HG03103 (cell line): ENCODE measurements at regions not wholly inside any gene's neighbourhood (a gene's known extent, or its start where the extent isn't known, plus 50 kb on each side); places are given as distances from the start of the nearest gene placed in this dataset.
"Not testable (repeated sequence)": the region's sequence is repeated elsewhere in the genome, so short reads cannot be mapped to it uniquely, and the experiment has no call there.

Experiments
- ATAC-seq: cut with Tn5 transposase; IDR thresholded peaks from one replicate; pipeline ENCODE4 v1.9.1; 2021; ENCODE audit warnings: low read depth; ENCODE audit not compliant: unreplicated experiment

DNA sequence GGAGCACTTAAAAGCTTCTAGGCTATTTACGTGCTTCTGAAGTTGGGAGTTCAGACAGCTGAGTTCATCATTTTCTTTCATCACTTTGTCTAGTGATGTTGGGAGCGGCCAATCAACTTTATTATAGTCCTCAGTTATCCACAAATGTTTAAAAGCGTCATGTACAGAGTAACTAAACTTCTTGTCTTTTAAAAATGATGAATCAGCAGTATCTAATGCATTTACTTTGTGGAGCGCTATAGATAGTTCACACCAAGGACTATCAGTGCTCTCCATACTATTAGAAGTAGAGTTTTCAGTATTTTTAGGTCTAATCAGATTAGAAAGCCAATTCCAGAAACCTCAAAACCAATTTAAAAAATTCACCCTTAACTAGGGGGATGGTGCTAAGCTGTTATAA lies 778.7 kb upstream of the PRMT6 start:
- no peak for ATAC-seq

DNA sequence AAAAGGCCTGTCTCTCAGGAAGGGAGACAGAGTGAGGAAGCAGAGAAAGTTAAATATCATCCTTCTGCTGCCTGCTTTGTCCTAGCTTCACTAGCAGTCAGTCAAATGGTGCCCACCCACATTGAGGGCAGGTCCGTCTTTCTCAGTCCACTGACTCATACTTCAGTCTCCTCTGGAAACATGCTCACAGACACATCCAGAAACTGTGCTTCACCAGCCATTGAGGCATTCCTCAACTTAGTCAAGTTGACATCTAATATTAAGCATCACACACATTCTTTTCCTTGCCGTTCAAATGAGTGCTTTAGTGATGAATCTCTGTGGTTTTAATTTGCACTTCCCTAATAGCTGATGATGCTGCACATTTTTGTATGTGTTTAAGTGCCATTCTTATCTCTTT lies 777.8 kb upstream of the PRMT6 start:
- no peak for ATAC-seq

DNA sequence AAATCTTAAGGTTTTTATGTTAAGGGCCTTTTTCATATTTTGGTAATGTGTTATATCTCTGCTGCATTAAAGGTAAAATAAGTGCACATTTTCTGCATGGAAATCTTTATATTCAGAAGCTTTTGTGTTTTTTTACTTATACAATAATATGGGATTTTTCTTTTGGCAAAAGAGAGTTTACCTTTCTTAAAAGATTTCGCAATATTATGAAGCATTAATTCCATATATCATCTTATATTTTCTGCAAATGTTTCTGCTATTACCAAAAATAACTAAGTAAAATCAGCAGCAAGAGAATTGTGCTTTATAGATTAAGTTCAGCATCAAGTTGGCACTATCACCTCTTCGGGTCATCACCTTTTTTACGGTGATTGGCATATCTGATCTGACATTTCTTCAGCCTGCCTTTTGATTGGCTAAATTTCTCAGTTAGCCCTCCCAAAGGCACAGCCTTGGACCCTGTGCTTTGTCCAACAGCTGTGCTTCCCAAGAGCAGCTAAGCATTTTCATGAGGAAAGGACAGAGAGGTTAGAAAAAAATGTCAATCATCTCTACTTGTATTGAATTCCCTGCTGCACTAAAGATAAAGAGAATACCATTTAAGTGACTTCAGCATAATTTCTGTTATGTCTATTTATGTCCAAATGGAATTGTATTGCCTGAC lies 767.1 kb upstream of the PRMT6 start:
- no peak for ATAC-seq

DNA sequence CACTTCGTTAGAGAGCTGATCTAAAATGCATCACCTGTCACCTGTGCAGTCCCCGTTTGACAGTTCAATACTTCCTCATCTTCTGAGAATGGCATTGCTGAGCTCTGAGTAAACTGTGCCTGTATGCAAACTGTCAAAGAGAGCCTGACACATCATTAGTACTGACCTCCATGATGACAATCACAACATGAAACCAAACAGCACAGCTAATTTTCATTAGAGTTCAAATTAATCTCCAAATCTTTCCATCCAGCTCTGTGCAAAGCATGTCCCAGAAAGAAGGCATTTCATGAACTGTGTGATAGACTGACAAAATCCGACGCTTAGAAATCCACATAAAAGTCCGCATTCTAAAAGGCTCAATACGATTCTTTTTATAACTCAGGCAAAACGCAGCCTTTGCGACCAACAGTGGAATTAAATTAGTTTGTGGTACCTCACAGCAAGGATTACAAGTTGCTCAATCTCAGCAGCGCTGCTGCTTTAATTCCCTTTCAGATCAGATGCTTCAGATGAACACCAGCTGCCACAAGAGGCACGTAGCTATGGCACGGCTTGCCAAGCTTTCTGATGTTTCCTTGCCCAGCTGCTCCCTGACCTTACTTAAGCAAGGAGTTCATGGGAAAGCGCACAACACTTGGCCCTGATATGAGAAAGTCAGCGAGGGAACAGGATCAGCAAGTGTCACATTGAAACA lies 765.5 kb upstream of the PRMT6 start:
- no peak for ATAC-seq

DNA sequence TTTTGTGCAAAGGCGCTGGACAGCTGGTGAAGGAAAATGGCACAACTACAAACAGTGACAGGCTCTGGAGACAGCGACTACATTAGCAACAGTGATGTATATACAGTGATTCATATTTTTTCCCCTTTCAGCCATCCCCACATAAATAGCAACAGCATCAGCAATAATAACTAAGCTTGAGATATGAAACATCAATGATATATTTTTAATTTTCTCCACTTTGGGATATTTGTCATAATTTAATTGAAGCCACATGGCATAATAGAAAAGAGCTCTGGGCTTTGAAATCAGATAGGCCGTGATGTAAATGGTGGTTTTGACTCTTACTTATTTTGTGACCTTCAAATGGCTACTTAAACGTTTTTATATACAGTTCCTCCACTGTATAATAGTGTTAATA lies 764.3 kb upstream of the PRMT6 start:
- ATAC-seq = no peak

DNA sequence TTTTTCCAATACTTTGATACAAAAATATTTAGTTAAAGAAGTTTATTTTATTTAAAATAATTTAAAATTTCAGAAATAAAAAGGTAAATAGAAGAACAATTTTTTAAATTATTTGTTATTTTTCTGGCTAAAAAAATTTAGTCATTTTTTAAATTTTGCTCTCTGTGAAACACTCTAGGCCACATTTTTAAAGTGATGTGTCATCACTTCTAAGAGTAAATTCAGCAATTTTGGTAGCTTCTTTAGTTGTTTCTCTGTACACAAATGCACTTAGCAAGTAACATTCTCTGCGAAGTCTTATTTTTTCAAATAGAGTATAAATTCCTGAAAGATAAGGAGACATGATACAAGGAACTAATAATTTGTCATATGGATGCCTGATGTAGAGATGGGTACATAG lies 760.0 kb upstream of the PRMT6 start:
- no peak for ATAC-seq

DNA sequence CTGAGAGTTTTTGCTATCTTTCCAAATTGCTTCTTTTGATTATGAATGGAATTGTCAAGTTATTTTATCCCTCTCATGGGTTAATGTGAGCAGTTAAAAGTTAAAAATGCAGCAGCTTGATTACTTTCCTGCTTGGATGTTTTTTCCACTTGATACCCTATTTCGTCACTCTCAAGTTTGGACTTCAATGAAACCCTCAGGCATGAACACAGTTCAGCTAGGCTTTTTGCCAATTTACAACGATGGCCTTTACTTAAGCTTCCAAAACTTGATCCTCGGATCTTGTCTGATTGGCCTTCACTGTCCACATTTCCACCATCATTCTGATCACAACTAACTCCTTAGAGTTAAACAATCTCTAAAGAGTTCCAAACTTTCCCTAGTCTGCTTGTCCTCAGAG lies 752.4 kb upstream of the PRMT6 start:
- ATAC-seq = no peak

DNA sequence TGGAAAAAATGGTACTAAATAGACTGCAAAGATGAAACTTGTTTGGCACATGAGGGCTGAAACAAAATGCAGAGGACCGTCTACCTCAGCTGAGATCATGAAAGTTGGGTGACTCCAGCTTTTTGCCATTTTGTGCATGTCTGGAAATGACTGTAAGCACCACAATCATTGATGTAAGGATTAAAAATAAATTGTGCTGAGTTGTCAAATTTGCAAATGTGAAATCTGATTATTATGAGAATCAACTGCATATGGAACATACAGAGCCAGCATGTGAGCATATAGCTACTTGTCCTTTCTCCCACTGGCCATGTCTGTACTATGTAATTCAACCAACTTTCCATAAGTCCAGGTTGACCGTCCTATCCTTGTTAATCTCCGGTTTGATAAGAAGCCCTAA lies 736.9 kb upstream of the PRMT6 start:
- no peak for ATAC-seq

DNA sequence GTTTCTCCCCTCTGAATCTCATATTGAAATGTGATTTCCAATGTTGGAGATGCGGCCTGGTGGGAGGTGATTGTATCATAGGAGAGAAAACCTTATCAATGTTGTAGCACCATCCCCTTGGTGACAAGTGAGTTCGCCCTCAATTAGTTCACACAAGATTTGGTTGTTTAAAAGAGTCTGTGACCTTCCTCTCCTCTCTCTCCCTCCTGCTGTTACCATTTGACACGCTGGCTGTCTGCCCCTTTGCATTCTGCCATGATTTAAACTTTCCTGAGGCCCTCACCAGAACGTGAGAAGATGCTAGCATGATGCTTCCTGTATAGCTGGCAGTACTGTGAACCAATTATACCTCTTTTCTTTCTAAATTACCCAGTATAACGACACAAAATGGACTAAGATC lies 730.9 kb upstream of the PRMT6 start:
- ATAC-seq = no peak

DNA sequence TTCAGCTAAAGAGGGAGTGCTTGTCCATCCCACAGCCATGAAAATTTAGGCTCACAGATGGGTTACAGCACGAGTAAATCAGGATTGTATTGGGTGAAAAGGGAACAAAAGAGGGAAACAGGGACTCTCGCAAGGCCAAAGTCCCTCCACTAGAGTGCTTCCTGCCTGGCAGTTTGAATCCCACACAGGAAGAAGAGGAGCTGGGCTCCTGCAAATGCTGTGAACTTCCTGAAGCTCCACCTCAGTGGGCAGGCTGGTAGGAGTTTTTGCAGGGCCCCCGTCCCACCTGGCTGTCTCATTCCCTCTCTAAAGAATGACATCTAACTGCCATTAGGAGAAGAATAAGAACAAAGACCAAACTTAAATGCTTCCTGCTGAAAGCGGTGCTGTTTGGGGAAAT lies 712.0 kb upstream of the PRMT6 start:
- no peak for ATAC-seq

DNA sequence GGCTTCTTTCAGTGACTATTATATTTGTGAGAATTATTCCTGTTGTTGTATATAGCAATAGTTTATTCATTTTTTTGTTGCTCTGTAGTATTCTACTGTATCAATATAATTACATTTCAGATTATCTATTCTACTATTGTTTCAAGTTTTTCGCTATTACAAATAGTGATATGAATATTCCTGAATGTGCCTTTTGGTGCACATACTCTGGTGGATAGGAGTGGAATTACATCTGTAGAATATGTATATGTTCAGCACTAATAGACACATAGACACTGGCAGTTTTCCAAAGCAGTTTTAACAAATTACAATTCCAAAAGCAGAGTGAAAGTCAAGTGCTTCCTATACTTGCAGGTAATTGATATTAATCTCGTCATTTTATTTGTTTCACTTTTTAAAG lies 696.2 kb upstream of the PRMT6 start:
- no peak for ATAC-seq

DNA sequence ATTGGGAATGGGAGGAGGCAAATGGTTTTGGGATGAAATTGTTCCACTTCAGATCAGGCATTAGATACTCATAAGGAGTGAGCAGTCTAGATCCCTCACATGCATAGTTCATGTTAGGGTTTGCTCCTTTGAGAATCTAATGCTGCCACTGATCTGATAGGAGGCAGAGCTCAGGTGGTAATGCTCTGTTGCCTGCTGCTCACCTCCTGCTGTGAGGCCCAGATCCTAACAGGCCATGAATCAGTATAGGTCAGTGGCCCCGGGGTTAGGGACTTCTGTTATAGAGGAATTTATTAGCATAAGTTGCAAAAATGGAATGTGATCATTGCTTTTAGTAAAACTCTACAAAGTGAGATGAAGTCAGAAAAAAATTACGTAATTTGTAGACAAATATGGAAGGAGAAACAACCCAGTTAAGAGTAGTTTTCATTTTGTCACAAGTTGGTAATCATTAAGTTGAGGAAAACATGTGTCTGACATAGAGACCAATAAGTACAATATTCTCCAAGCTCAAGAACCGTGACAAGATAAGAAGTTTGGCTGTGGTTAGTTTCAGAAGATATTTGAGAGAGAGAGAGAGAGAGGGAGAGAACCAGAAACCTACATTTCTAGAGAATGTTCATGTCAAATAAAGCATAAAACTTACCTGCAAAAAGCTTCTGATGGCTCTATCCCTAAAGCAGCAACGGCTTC lies 689.7 kb upstream of the PRMT6 start:
- no peak for ATAC-seq

DNA sequence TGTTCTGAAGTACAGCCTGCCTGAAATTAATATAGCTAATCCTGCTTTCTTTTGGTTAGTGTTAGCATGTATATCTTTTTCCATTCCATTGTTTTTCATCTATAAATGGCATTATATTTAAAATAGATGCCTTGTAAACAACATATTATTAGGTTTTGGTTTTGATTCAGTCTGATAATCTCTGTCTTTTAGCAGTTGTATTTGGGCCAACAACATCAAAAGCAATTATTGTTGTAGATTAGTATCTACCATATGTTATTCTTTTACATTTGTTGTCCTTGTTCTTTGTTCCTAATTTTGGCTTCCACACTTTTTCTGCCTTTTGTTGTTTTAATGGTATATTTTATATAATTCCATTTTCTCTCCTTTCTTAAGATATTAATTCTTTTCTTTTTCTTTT lies 678.2 kb upstream of the PRMT6 start:
- ATAC-seq = no peak

DNA sequence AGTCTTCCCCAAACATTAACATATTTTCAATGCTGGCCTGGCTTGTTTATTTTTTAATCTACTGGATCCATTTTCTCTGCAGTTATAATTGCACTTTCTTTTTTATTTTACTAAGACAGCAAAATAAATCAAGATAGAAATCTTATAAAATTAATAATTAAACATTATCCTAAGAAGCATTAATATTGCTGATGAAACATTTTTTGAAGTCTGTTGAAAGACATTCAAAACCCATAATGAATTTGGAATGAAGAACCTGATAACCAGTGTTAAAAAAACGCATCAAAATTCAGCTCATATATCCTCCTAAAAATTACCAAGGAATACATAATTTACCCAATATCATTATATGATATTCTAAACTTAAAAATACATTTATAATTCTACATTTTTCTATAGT lies 675.7 kb upstream of the PRMT6 start:
- no peak for ATAC-seq

DNA sequence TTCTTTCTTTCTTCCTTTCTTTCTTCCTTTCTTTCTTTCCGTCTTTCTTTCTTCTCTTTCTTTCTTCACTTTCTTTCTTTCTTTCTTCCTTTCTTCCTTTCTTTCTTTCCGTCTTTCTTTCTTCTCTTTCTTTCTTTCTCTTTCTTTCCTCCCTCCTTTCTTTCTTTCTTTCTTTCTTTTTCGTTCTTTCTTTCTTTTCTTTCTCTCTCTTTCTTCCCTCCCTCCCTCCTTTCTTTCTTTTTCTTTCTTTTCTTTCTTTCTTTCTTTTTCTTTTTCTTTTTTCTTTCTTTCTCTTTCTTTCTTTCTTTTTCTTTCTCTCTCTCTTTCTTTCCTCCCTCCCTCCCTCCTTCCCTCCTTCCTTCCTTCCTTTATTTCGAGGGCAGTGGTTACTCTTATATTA lies 667.3 kb upstream of the PRMT6 start:
- not testable (repeated sequence) for ATAC-seq

DNA sequence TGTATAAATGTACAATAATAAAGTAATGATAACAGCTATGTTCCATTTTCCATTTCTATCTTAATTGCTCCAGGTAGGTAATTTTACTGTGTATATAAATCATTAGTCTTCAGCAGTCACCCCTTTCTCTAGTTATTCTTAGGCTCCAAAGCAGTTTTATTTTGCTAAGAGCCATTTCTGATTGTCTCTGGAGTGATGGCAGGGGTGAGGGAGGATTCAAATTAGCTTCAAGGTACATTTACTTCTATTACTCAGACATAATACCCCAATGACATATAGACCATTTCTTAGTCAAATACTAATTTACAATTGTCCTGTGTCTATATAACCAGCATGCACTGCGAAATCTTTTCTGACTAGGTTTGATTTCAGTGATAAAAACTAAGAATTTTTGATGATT lies 663.4 kb upstream of the PRMT6 start:
- no peak for ATAC-seq

DNA sequence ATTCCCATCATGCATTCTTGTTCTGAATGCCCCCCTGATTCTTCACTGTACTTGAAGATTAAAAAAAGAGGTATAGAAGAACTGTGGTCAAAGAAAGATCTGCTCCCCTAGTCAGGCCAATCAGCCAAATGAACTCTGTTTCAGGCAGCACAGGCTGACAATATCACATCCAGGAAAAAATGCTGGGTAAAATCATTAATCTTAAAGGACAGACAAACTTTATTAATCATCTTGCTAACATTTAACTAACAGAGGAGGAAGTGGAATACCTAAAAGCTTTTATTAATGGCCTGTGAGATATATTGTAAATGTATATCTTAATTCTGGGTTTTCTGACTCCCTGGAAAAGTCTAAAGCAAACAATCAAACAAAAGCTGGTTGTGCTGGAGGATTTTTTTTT lies 660.5 kb upstream of the PRMT6 start:
- no peak for ATAC-seq

DNA sequence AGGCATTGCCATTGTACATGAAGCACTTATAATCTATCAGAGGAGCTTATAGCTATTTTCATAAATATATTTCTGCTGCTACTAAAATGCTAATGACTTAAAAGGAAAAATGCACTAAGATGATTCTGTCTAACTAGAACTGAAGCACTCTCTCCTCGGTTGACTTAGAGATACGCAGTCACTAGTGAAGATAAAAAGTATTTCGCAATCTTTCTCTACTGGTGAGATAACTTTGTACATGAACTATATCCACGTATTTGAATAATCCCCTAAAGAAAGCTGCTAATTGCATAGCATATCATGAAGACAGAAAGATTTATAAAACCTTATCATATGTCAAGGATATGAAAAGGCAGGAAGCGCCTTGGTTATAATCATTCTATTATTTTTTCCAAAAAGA lies 658.1 kb upstream of the PRMT6 start:
- no peak for ATAC-seq

DNA sequence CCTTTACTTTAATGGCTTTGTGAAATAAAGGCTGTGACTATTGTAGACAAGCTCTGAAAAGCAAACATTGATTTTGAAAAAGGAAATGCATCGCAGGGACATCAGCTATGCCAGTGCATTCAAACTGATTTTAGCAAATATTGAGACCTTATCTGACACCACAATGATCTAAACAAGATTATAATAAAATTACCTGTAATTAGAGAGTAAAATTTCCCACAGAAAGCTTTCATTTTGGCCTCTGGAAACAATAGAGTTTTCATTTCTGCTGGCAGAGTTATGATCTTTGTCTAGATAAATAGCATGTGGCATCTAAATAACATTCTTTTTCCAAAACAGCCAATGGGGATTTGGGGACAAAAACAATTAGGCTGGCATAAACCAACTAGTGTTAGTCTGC lies 650.4 kb upstream of the PRMT6 start:
- ATAC-seq = no peak

DNA sequence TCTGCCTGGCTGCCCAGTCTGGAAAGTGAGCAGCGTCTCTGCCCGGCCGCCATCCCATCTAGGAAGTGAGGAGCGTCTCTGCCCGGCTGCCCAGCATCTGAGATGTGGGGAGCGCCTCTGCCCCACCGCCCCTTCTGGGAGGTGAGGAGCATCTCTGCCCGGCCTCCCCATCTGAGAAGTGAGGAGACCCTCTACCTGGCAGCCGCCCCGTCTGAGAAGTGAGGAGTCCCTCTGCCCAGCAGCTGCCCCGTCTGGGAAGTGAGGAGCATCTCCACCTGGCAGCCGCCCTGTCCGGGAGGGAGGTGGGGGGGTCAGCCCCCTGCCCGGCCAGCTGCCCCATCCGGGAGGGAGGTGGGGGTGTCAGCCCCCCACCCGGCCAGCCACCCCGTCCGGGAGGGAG lies 644.2 kb upstream of the PRMT6 start:
- ATAC-seq = not testable (repeated sequence)

DNA sequence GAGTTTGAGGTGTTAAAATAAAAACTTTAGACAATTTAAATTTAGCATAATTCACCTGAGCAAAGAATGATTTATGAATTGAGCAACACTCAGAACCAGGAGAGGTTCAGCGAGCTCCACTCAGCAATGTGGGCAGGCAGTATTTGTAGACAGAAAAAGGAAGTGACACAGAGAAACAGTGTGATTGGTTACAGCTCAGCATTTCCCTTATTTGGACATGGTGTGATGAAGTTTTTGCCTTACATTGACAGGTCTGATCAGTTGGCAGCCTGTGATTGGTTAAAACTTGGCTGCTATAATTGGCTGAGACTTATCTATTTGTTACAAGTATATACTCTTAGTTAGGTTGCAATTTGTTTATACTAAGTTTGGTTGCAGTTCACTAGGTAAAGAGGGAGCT lies 621.2 kb upstream of the PRMT6 start:
- ATAC-seq = no peak

DNA sequence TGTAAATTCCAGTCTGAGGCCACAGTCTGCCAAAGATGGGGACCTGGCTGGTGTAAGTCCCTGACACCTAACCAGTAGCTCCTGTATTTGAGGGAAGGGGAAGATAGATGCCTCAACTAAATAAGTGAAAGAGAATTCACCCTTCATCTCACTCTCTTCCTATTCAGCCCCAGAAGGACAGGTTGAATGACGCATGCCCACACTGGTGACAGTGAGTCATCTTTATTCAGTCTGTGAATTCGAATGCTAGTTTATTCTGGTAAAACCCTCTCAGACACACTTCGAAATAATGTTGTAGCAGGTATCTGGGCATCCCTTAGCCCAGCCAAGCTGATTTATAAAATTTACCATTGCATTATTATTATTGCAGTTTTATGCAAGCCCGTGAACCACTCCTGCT lies 617.0 kb upstream of the PRMT6 start:
- ATAC-seq = no peak
